Epithelial cell of esophagus (primary cell): ENCODE measurements at regions not wholly inside any gene's neighbourhood (a gene's known extent, or its start where the extent isn't known, plus 50 kb on each side); places are given as distances from the start of the nearest gene placed in this dataset.

Source experiments
- DNase-seq: peaks from one replicate; pipeline ENCODE4 v3.0.0; 2010; ENCODE audit warnings: low read depth
- H3K4me3 ChIP-seq: 2 replicates; pipeline ENCODE4 v1.5.1; 2011; ENCODE audit warnings: mild to moderate bottlenecking, low read length, control low read depth
- CTCF ChIP-seq: IDR thresholded peaks from 2 replicates; pipeline ENCODE4 v1.5.1; 2011; ENCODE audit warnings: low read depth, mild to moderate bottlenecking, low read length, control low read depth, inconsistent platforms; ENCODE audit not compliant: insufficient read depth; ENCODE audit errors: missing control alignments

- no peak for DNase-seq
- no peak overlapping the region for H3K4me3 ChIP-seq
- TF ChIP-seq CTCF = no peak
Observed at GRCh38 chr3:168342946-168343850, 247.5 kb upstream of the GOLIM4 start.

DNA sequence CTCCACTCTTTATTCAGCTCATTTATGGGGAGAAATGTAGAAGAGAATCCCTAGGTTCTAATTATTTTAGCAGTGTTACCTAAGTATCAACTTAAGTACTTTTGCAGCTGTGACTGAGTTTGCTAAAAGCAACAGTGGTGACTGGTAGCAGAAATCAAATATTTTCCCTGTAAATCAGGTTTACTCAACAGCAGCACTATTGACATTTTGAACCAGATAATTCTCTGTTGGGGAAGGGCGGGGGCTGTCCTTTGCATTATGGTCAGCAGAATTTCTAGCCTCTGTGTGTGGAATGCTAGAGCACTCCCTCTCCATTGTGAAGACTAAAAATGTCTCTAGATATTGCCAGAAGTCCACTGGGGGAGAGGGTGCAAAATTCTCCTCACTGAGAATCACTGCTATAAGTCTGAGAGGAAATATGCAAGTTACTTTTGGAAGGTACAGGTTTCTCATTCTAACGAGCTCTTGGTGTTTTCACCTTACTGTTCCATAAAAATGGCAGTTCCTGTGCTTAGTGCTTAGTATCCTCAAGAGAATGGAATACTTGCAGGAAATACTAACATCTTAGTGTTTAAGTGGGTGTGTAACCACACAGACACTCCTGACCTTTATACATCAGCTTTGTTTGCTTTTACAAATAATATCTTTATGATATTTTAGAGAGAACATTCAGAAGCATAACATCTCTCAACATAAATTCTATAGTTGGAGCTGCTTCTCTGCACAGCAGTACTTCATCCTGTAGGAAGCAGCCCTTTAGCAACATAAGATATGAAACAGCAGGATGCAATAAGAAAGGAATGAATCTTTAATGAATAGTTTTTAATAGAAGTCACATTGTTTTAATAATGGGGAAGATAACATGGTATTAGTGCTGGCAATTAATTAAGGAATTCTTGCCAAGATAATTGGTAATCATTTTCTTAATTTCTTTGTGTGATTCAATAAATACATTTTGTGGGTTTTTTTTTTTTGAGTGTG is 246.5 kb upstream of the GOLIM4 start:
- TF ChIP-seq CTCF = no peak
- DNase-seq = no peak
- no peak overlapping the region for H3K4me3 ChIP-seq

- no peak for DNase-seq
- no peak for TF ChIP-seq CTCF
- H3K4me3 ChIP-seq = no peak overlapping the region
Observed at GRCh38 chr3:168341192-168341815, 245.6 kb upstream of the GOLIM4 start.

- DNase-seq = no peak
- H3K4me3 ChIP-seq = no peak overlapping the region
- TF ChIP-seq CTCF = no peak
Observed at GRCh38 chr3:168338161-168338560, 242.4 kb upstream of the GOLIM4 start.

- no peak for DNase-seq
- no peak overlapping the region for H3K4me3 ChIP-seq
- TF ChIP-seq CTCF = no peak
Observed at GRCh38 chr3:168336276-168336675, 240.6 kb upstream of the GOLIM4 start.

GRCh38 chr3:168333410-168333935 is 237.7 kb upstream of the GOLIM4 start:
- no peak for DNase-seq
- TF ChIP-seq CTCF = no peak
- H3K4me3 ChIP-seq = no peak overlapping the region
